ENCODE measurements at regions not wholly inside any gene's neighbourhood (a gene's known extent, or its start where the extent isn't known, plus 50 kb on each side); places are given as distances from the start of the nearest gene placed in this dataset.
"Not testable (repeated sequence)": the region's sequence is repeated elsewhere in the genome, so short reads cannot be mapped to it uniquely, and the experiment has no call there.

- in situ Hi-C loops (cut with MboI; ENCODE audit: low sequenced_read_pairs): no loop called here
Measured at GRCh38 chr13:43946281-43946680, 66.6 kb downstream of the LACC1 start.

DNA sequence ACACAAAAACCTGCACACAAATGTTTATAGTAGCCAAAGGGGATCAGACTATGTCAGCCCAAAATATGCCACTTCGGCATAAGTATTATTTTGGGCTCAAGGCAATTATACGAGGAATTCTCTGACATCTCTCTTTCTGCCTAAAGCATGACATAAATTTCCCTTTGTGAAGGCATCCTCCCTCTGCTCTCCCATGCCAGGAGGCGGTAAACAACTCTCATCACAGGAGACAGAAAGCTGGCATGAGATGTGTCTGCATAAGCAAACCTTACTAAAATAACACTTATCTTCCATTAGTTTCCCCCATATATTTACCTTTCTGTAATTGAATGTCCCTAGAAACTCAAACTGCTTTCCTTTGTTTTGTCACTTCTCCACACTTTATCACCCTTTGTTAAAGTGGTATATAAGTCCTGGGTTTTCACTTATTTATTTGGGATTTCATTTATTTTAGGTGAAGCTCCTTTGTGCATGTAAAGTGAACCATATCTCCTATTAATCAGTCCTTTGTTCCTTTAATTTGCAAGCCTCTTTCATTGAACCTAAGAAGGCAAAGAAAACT lies 68.3 kb downstream of the LACC1 start:
- in situ Hi-C loops (cut with MboI; ENCODE audit: low sequenced_read_pairs): no loop called here

DNA sequence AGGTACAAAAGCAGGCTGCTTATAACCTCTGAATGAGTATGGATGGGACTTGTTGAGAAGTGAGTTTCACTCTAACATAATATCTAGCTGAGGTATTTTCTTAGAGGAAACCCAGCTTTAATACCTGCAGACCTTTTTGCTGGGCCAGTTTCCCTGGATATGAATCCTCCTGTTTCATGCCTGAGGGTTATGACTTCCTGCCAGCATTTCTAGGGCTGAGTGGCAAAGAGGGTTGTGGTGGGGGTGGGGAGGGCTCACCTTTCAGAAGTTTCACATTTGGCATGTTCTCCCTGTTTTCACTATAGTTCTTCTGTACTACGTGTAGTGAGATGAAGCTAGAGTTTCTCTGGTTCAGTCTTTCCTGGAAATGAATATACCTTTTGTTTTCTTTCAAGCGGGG lies 73.7 kb downstream of the LACC1 start:
- in situ Hi-C loops (cut with MboI; ENCODE audit: low sequenced_read_pairs): no loop called here

DNA sequence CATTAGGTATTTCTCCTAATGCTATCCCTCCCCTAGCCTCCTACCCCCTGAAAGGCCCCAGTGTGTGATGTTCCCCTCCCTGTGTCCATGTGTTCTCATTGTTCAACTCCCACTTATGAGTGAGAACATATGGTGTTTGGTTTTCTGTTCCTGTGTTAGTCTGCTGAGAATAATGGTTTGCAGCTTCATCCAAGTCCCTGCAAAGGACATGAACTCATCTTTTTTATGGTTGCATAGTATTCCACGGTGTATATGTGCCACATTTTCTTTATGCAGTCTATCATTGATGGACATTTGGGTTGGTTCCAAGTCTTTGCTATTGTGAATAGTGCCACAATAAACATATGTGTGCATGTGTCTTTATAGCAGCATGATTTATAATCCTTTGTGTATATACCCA lies 77.3 kb downstream of the LACC1 start:
- in situ Hi-C loops (cut with MboI; ENCODE audit: low sequenced_read_pairs): not testable (repeated sequence)

DNA sequence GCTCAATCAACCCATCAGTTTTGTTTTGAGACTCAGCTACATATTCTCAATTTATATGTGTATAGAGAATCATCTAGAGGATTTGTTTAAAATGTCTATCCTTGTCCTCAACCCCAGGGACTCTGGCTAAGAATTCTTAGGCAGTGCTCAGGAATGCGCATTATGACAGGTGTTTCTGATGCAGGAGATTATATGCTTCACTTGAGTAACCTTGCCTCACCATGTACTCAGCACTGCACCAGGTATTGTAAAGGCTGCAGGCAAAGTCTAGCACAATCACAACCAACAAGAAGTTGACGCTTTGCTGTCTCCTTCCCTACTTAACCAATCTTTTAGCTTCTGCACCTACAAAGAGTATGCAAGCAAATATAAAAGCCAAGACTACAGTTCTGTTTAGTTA lies 79.6 kb downstream of the LACC1 start:
- in situ Hi-C loops (cut with MboI; ENCODE audit: low sequenced_read_pairs): no loop called here

- in situ Hi-C loops (cut with MboI; ENCODE audit: low sequenced_read_pairs): no loop called here
Measured at GRCh38 chr13:43961909-43962308, 82.2 kb downstream of the LACC1 start.

DNA sequence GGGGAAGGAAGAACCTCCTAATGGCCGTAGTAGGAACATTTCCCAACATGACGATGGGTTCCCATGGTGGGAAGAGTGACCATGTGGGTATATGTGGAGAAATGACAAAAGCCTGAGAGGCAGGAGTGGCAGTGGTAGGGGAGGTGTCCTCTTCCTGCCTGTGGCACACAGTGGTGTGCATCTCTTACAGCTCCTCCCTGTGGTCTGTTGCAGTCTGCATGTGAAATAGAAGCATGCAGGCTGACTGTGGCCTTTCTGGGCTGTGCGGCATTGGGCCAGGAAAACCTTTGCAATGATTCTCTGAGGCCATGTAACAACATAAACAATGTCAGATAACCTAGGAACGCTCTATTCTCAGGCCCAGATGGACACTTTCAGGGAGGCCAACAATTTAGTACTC lies 84.0 kb downstream of the LACC1 start:
- in situ Hi-C loops (cut with MboI; ENCODE audit: low sequenced_read_pairs): no loop called here

- in situ Hi-C loops (cut with MboI; ENCODE audit: low sequenced_read_pairs): no loop called here
Measured at GRCh38 chr13:43964698-43965458, 85.2 kb downstream of the LACC1 start.

- in situ Hi-C loops (cut with MboI; ENCODE audit: low sequenced_read_pairs): no loop called here
Measured at GRCh38 chr13:43965459-43965845, 85.7 kb downstream of the LACC1 start.

DNA sequence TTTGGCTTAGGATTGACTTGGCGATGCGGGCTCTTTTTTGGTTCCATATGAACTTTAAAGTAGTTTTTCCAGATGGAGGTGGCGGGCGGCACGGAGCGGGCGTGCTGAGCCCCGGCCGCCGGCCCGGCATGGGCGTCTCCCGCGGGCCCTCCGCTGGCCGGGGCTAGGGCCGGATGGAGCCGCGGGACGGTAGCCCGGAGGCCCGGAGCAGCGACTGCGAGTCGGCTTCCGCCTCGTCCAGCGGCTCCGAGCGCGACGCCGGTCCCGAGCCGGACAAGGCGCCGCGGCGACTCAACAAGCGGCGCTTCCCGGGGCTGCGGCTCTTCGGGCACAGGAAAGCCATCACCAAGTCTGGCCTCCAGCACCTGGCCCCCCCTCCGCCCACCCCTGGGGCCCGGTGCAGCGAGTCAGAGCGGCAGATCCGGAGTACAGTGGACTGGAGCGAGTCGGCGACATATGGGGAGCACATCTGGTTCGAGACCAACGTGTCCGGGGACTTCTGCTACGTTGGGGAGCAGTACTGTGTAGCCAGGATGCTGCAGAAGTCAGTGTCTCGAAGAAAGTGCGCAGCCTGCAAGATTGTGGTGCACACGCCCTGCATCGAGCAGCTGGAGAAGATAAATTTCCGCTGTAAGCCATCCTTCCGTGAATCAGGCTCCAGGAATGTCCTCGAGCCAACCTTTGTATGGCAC lies 88.7 kb downstream of the LACC1 start:
- in situ Hi-C loops (cut with MboI; ENCODE audit: low sequenced_read_pairs): not testable (repeated sequence)

DNA sequence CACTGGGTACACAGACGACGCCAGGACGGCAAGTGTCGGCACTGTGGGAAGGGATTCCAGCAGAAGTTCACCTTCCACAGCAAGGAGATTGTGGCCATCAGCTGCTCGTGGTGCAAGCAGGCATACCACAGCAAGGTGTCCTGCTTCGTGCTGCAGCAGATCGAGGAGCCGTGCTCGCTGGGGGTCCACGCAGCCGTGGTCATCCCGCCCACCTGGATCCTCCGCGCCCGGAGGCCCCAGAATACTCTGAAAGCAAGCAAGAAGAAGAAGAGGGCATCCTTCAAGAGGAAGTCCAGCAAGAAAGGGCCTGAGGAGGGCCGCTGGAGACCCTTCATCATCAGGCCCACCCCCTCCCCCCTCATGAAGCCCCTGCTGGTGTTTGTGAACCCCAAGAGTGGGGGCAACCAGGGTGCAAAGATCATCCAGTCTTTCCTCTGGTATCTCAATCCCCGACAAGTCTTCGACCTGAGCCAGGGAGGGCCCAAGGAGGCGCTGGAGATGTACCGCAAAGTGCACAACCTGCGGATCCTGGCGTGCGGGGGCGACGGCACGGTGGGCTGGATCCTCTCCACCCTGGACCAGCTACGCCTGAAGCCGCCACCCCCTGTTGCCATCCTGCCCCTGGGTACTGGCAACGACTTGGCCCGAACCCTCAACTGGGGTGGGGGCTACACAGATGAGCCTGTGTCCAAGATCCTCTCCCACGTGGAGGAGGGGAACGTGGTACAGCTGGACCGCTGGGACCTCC lies 89.4 kb downstream of the LACC1 start:
- in situ Hi-C loops (cut with MboI; ENCODE audit: low sequenced_read_pairs): not testable (repeated sequence)

GRCh38 chr13:43969919-43970318 lies 90.2 kb downstream of the LACC1 start:
- in situ Hi-C loops (cut with MboI; ENCODE audit: low sequenced_read_pairs): not testable (repeated sequence)

GRCh38 chr13:43970520-43971242 lies 91.0 kb downstream of the LACC1 start:
- in situ Hi-C loops (cut with MboI; ENCODE audit: low sequenced_read_pairs): not testable (repeated sequence)

DNA sequence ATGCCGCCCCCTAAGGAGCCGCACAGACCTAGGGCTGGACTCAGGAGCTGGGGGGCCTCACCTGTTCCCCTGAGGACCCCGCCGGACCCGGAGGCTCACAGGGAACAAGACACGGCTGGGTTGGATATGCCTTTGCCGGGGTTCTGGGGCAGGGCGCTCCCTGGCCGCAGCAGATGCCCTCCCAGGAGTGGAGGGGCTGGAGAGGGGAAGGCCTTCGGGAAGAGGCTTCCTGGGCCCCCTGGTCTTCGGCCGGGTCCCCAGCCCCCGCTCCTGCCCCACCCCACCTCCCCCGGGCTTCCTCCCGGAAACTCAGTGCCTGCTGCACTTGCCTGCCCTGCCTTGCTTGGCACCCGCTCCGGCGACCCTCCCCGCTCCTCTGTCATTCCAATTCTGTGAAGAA lies 91.6 kb downstream of the LACC1 start:
- in situ Hi-C loops (cut with MboI; ENCODE audit: low sequenced_read_pairs): not testable (repeated sequence)

GRCh38 chr13:43977911-43978310 lies 98.2 kb downstream of the LACC1 start:
- in situ Hi-C loops (cut with MboI; ENCODE audit: low sequenced_read_pairs): no loop called here

GRCh38 chr13:43978688-43979087 lies 99.0 kb downstream of the LACC1 start:
- in situ Hi-C loops (cut with MboI; ENCODE audit: low sequenced_read_pairs): no loop called here

DNA sequence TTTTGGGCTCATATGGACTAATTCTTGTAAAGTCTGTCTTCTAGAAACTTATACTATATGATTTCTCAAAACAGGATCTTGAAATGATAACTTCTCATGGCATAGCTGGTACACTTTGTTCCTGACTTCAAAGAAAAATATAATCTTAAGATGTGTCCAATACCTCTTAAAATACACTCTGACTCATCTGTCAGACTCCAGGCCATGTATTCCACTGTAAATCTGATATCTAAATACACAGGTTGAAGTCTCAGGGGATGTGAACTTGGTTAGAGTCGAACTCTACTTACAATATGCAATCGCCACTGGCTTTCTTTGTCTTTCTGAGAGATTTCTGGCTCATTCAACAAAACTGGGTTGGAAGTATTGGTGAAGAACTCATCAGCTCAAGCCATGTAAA lies 99.8 kb downstream of the LACC1 start:
- in situ Hi-C loops (cut with MboI; ENCODE audit: low sequenced_read_pairs): no loop called here

- in situ Hi-C loops (cut with MboI; ENCODE audit: low sequenced_read_pairs): no loop called here
Measured at GRCh38 chr13:43980587-43980986, 100.9 kb downstream of the LACC1 start.

- in situ Hi-C loops (cut with MboI; ENCODE audit: low sequenced_read_pairs): no loop called here
Measured at GRCh38 chr13:43981091-43981490, 101.4 kb downstream of the LACC1 start.

DNA sequence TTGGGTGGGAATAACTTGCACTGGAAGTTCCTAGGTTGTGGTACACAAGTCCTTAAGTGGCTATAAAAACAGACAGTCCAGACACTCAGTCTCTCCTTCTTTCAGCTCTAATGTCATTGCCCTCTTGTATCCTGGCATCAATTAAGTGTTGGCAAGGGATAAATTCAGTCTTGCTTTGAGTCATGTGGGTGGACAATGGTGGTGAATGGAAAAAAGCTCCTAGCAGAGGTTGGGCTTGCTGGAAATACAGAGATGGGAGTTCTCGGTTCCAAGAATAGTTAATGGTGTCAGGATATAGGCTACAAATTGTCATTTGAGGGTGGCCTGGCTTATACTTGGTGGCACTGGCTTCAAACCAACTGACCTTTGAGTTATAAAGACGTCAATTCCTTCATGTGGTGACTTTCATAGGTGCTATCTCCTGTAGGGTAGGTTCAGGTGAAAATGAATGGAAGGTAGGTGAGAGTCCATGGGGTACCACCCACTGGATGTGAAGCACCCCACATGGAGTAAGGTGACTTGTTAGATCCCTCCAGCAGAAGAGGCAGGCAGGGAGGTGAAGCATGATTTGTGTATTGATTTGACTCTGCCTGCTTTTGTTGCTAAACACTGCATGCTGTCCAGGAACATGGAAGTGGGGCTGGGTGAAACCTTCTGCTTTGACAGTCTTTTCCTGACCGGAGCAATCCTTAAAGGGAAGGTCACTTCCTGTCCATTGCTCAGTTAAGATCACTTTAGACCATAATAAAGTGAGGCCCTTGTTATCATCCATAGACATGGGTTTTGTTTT lies 102.0 kb downstream of the LACC1 start:
- in situ Hi-C loops (cut with MboI; ENCODE audit: low sequenced_read_pairs): no loop called here

All from HL-60/S4 treated with retinoic acid at 250 ng/mL for 4 days and 3 days (cell line).